KMS-11 (cell line): ENCODE measurements at regions not wholly inside any gene's neighbourhood (a gene's known extent, or its start where the extent isn't known, plus 50 kb on each side); places are given as distances from the start of the nearest gene placed in this dataset.

Experiments used
- H2AFZ ChIP-seq: fragments of 200-600 bp; sonication (generic); 2 replicates; pipeline ENCODE4 v1.6.1; 2016; ENCODE audit warnings: antibody characterized with exemption, mixed run types, low read depth
- H3K27ac ChIP-seq: fragments of 200-600 bp; sonication (generic); 2 replicates; pipeline ENCODE4 v1.6.1; 2016; ENCODE audit warnings: mild to moderate bottlenecking, mixed run types
- H3K27me3 ChIP-seq: fragments of 200-600 bp; sonication (generic); 2 replicates; pipeline ENCODE4 v1.6.1; 2017; ENCODE audit warnings: mild to moderate bottlenecking, low read depth, mixed run types, moderate library complexity; ENCODE audit not compliant: insufficient read depth
- H3K36me3 ChIP-seq: fragments of 200-600 bp; sonication (generic); 2 replicates; pipeline ENCODE4 v1.6.1; 2017; ENCODE audit warnings: mild to moderate bottlenecking, mixed run types; ENCODE audit not compliant: insufficient read depth
- H3K4me1 ChIP-seq: fragments of 200-600 bp; sonication (generic); 2 replicates; pipeline ENCODE4 v1.6.1; 2016; ENCODE audit warnings: mild to moderate bottlenecking, low read depth, mixed run types; ENCODE audit not compliant: poor library complexity, severe bottlenecking
- H3K4me2 ChIP-seq: fragments of 200-600 bp; sonication (generic); 2 replicates; pipeline ENCODE4 v1.7.0; 2016; ENCODE audit warnings: mild to moderate bottlenecking, mixed run types
- H3K4me3 ChIP-seq: fragments of 200-600 bp; sonication (generic); IDR thresholded peaks from 2 replicates; pipeline ENCODE4 v1.6.1; 2017; ENCODE audit warnings: low read depth, low read length, mixed read lengths; ENCODE audit not compliant: insufficient read depth
- H3K79me2 ChIP-seq: fragments of 200-600 bp; sonication (generic); 2 replicates; pipeline ENCODE4 v1.6.1; 2016; ENCODE audit warnings: low read depth, mixed run types; ENCODE audit not compliant: insufficient read depth
- H3K9ac ChIP-seq: fragments of 200-600 bp; sonication (generic); 2 replicates; pipeline ENCODE4 v1.6.1; 2016; ENCODE audit warnings: mild to moderate bottlenecking, mixed run types
- H4K20me1 ChIP-seq: fragments of 200-600 bp; sonication (generic); 2 replicates; pipeline ENCODE4 v1.6.1; 2016; ENCODE audit warnings: mild to moderate bottlenecking, mixed run types; ENCODE audit not compliant: insufficient read depth
- CTCF ChIP-seq: fragments of 200-600 bp; sonication (generic); conservative IDR thresholded peaks from 2 replicates; pipeline ENCODE4 v1.6.1; 2017; ENCODE audit warnings: low read depth, mild to moderate bottlenecking, antibody characterized with exemption, low read length, moderate library complexity, mixed read lengths

- H3K27ac ChIP-seq = no peak overlapping the region
- H3K79me2 ChIP-seq = no peaks in the 10 kb centered on the region
- TF ChIP-seq CTCF = no peak
- no peaks in the 10 kb centered on the region for H3K36me3 ChIP-seq
- H3K4me2 ChIP-seq = no peak overlapping the region
- no peak overlapping the region for H3K9ac ChIP-seq
- no peaks in the 10 kb centered on the region for H3K27me3 ChIP-seq
- no peak overlapping the region for H3K4me3 ChIP-seq
- no peaks in the 10 kb centered on the region for H4K20me1 ChIP-seq
- H3K4me1 ChIP-seq = no peaks in the 10 kb centered on the region
- H2AFZ ChIP-seq = no peak overlapping the region
Observed at GRCh38 chr11:122517403-122518379, 137.8 kb upstream of the UBASH3B start.

- no peaks in the 10 kb centered on the region for H3K4me1 ChIP-seq
- H3K36me3 ChIP-seq = no peaks in the 10 kb centered on the region
- no peak overlapping the region for H3K27ac ChIP-seq
- H3K9ac ChIP-seq = no peak overlapping the region
- no peaks in the 10 kb centered on the region for H4K20me1 ChIP-seq
- no peak overlapping the region for H3K4me3 ChIP-seq
- H3K4me2 ChIP-seq = no peak overlapping the region
- no peaks in the 10 kb centered on the region for H3K27me3 ChIP-seq
- no peak overlapping the region for H2AFZ ChIP-seq
- no peaks in the 10 kb centered on the region for H3K79me2 ChIP-seq
- no peak for TF ChIP-seq CTCF
Observed at GRCh38 chr11:122516686-122517085, 138.8 kb upstream of the UBASH3B start.

GRCh38 chr11:122513997-122514396, 141.5 kb upstream of the UBASH3B start:
- TF ChIP-seq CTCF = no peak
- Histone ChIP-seq H3K36me3 (no peaks in the 10 kb centered on the region), H3K9ac (no peak overlapping the region), H3K27ac (no peak overlapping the region), H2AFZ (no peak overlapping the region), H3K79me2 (no peaks in the 10 kb centered on the region), H3K4me2 (no peak overlapping the region), H4K20me1 (no peaks in the 10 kb centered on the region), H3K4me3 (no peak overlapping the region), H3K4me1 (no peaks in the 10 kb centered on the region), H3K27me3 (no peaks in the 10 kb centered on the region)

- Histone ChIP-seq H3K27ac (no peak overlapping the region), H3K9ac (no peak overlapping the region), H3K4me3 (no peak overlapping the region), H2AFZ (no peak overlapping the region), H3K79me2 (no peaks in the 10 kb centered on the region), H4K20me1 (no peaks in the 10 kb centered on the region), H3K27me3 (no peaks in the 10 kb centered on the region), H3K4me2 (no peak overlapping the region), H3K4me1 (no peaks in the 10 kb centered on the region), H3K36me3 (no peaks in the 10 kb centered on the region)
- TF ChIP-seq CTCF = no peak
Observed at GRCh38 chr11:122513328-122513727, 142.2 kb upstream of the UBASH3B start.
